Lower lobe of right lung (tissue), 2 donors: ENCODE measurements at regions not wholly inside any gene's neighbourhood (a gene's known extent, or its start where the extent isn't known, plus 50 kb on each side); places are given as distances from the start of the nearest gene placed in this dataset.
A peak's percentile ranks its signal among the peaks of the same experiment; 100 is the strongest.

ENCODE experiments used
- ATAC-seq, 2 donors: fragments of 200-7000 bp; cut with Tn5 transposase; one replicate each; pipeline ENCODE4 v1.9.1; 2020 to 2022; ENCODE audit warnings: mild to moderate bottlenecking in 2 of 2, moderate library complexity in 2 of 2
- DNase-seq: peaks from one replicate; pipeline ENCODE4 v3.0.0-alpha.2; 2020
- H3K27ac ChIP-seq: fragments of 200-600 bp; one replicate; pipeline ENCODE4 v1.8.0; 2022
- H3K27me3 ChIP-seq: fragments of 200-600 bp; one replicate; pipeline ENCODE4 v1.8.0; 2022; ENCODE audit warnings: low read depth
- H3K36me3 ChIP-seq: fragments of 200-600 bp; one replicate; pipeline ENCODE4 v1.8.0; 2022; ENCODE audit warnings: mild to moderate bottlenecking
- H3K4me1 ChIP-seq: fragments of 200-600 bp; one replicate; pipeline ENCODE4 v1.8.0; 2022
- H3K4me3 ChIP-seq: fragments of 200-600 bp; one replicate; pipeline ENCODE4 v1.8.0; 2022; ENCODE audit warnings: mild to moderate bottlenecking
- H3K9me3 ChIP-seq: fragments of 200-600 bp; one replicate; pipeline ENCODE4 v1.8.0; 2022
- CTCF ChIP-seq: fragments of 200-600 bp; IDR thresholded peaks from one replicate; pipeline ENCODE4 v1.8.0; 2022; ENCODE audit warnings: antibody characterized with exemption, mild to moderate bottlenecking
- intact Hi-C: fragments of 100-400 bp; cut with DNase I; formaldehyde crosslinking; loops from one replicate; pipeline ENCODE4 v1.11.0; 2022
- donor health status: DM: no; HTN: yes; CAD: no; lungs with severe emphysema.

GRCh38 chrX:4905576-4905975 is 1192.1 kb upstream of the PRKX start:
- intact Hi-C loops = no loop called here
- no peaks in the 10 kb centered on the region for H3K27me3 ChIP-seq
- ATAC-seq = no peak

GRCh38 chrX:4881277-4881676 is 1167.8 kb upstream of the PRKX start:
- H3K36me3 ChIP-seq = no peaks in the 10 kb centered on the region
- no peak for ATAC-seq
- H3K4me3 ChIP-seq = no peak overlapping the region
- no peaks in the 10 kb centered on the region for H3K9me3 ChIP-seq
- H3K27ac ChIP-seq = no peak overlapping the region
- H3K4me1 ChIP-seq = no peaks in the 10 kb centered on the region
- intact Hi-C loops = no loop called here
- no peak for TF ChIP-seq CTCF
- H3K27me3 ChIP-seq = no peaks in the 10 kb centered on the region
- DNase-seq = no peak

More at GRCh38 chrX:4905576-4905975, 1192.1 kb upstream of the PRKX start:
- Histone ChIP-seq H3K27ac (no peak overlapping the region), H3K9me3 (no peaks in the 10 kb centered on the region), H3K4me3 (no peak overlapping the region), H3K36me3 (no peaks in the 10 kb centered on the region), H3K4me1 (no peaks in the 10 kb centered on the region)
- DNase-seq = no peak
- TF ChIP-seq CTCF = no peak

GRCh38 chrX:4878640-4879039 is 1165.2 kb upstream of the PRKX start:
- Histone ChIP-seq H3K4me1 (no peaks in the 10 kb centered on the region), H3K9me3 (no peaks in the 10 kb centered on the region), H3K4me3 (no peak overlapping the region), H3K36me3 (no peaks in the 10 kb centered on the region), H3K27ac (no peak overlapping the region), H3K27me3 (no peaks in the 10 kb centered on the region)
- intact Hi-C loops = no loop called here
- ATAC-seq (no peak), DNase-seq (no peak)
- TF ChIP-seq CTCF = no peak

GRCh38 chrX:4876268-4876667 is 1162.8 kb upstream of the PRKX start:
- peak in 1 of 2 donors; percentile 48 for ATAC-seq
- Histone ChIP-seq H3K27me3 (no peaks in the 10 kb centered on the region), H3K9me3 (no peaks in the 10 kb centered on the region), H3K36me3 (no peaks in the 10 kb centered on the region), H3K4me1 (no peaks in the 10 kb centered on the region), H3K4me3 (no peak overlapping the region), H3K27ac (no peak overlapping the region)
- TF ChIP-seq CTCF = no peak
- intact Hi-C loops = no loop called here
- DNase-seq = no peak

GRCh38 chrX:4851534-4851933 is 1138.1 kb upstream of the PRKX start:
- intact Hi-C loops = no loop called here
- Histone ChIP-seq H3K36me3 (no peaks in the 10 kb centered on the region), H3K27me3 (no peaks in the 10 kb centered on the region), H3K4me3 (no peak overlapping the region), H3K27ac (no peak overlapping the region), H3K4me1 (no peaks in the 10 kb centered on the region), H3K9me3 (no peaks in the 10 kb centered on the region)
- no peak for ATAC-seq
- no peak for DNase-seq
- TF ChIP-seq CTCF = no peak

GRCh38 chrX:4850312-4850711 is 1136.9 kb upstream of the PRKX start:
- no peak for ATAC-seq
- no peaks in the 10 kb centered on the region for H3K27me3 ChIP-seq
- intact Hi-C loops = no loop called here
- no peaks in the 10 kb centered on the region for H3K4me1 ChIP-seq
- no peaks in the 10 kb centered on the region for H3K9me3 ChIP-seq
- DNase-seq = no peak
- no peaks in the 10 kb centered on the region for H3K36me3 ChIP-seq
- no peak overlapping the region for H3K27ac ChIP-seq
- no peak overlapping the region for H3K4me3 ChIP-seq
- no peak for TF ChIP-seq CTCF
